ENCODE measurements at regions not wholly inside any gene's neighbourhood (a gene's known extent, or its start where the extent isn't known, plus 50 kb on each side); places are given as distances from the start of the nearest gene placed in this dataset.
"Not testable (repeated sequence)": the region's sequence is repeated elsewhere in the genome, so short reads cannot be mapped to it uniquely, and the experiment has no call there.

DNA sequence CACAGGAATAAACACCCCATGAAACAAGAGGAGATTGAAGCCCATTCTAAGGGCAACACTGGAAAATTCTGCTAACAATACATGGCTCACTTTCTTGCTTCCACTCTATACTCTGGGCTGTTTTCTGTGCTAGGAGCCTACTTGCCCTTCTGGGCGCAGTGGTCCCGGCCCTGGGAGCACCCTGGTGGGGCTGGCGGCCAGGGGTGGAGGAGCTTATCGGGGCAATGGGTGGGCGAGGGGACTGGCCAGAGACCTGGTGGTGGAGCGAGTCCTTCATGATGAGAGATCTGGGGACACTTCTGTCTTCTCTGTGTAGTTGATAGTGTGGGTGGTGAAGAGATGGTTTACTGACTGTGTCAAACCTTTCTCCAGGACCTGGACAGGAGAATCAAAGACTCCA lies 1128.5 kb downstream of the TBL1XR1 start:
- no peaks in the 10 kb centered on the region for H3K9me3 ChIP-seq (ENCODE audit: control insufficient read depth in 2 of 2, low read length in 2 of 2)
- H3K27me3 ChIP-seq (ENCODE audit: control insufficient read depth in 2 of 2, insufficient read depth in 2 of 2, low read length in 2 of 2) = no peaks in the 10 kb centered on the region
- no peak overlapping the region for H3K27ac ChIP-seq (ENCODE audit: low read depth in 2 of 2, low read length in 2 of 2)
- no peak overlapping the region for H3K9ac ChIP-seq (ENCODE audit: low read depth in 1 of 2, low read length in 2 of 2)
- H3K4me1 ChIP-seq (ENCODE audit: control insufficient read depth in 2 of 2, insufficient read depth in 2 of 2, low read length in 2 of 2) = no peaks in the 10 kb centered on the region
- H3K4me3 ChIP-seq (ENCODE audit: low read length in 2 of 2) = no peak overlapping the region
- no peaks in the 10 kb centered on the region for H3K36me3 ChIP-seq (ENCODE audit: control insufficient read depth in 2 of 2, insufficient read depth in 2 of 2, low read length in 2 of 2)

DNA sequence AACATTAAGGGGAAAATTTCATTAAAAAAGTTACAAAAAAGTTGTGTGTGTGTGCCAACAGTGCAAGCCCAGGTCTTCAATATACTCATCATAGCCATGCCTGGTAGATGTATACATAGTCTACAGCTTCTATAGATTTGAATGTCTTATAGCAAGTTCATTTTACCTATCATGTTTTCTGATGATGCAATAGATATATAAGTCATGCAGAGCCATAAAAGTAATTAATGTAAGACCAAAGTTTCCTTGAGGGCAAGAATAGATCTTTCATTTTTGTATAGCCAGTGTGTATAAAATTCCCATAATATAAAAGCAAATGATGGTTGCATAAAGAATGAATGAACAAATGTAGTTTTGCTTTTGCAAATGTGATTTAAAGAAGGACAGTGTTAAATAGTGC lies 1138.4 kb downstream of the TBL1XR1 start:
- no peak overlapping the region for H3K27ac ChIP-seq (ENCODE audit: low read depth in 2 of 2, low read length in 2 of 2)
- no peaks in the 10 kb centered on the region for H3K36me3 ChIP-seq (ENCODE audit: control insufficient read depth in 2 of 2, insufficient read depth in 2 of 2, low read length in 2 of 2)
- no peaks in the 10 kb centered on the region for H3K27me3 ChIP-seq (ENCODE audit: control insufficient read depth in 2 of 2, insufficient read depth in 2 of 2, low read length in 2 of 2)
- no peak overlapping the region for H3K9ac ChIP-seq (ENCODE audit: low read depth in 1 of 2, low read length in 2 of 2)
- H3K4me1 ChIP-seq (ENCODE audit: control insufficient read depth in 2 of 2, insufficient read depth in 2 of 2, low read length in 2 of 2) = no peaks in the 10 kb centered on the region
- H3K9me3 ChIP-seq (ENCODE audit: control insufficient read depth in 2 of 2, low read length in 2 of 2) = no peaks in the 10 kb centered on the region
- H3K4me3 ChIP-seq (ENCODE audit: low read length in 2 of 2) = no peak overlapping the region

- Histone ChIP-seq H3K4me1 (ENCODE audit: control insufficient read depth in 2 of 2, insufficient read depth in 2 of 2, low read length in 2 of 2) (no peaks in the 10 kb centered on the region), H3K9ac (ENCODE audit: low read depth in 1 of 2, low read length in 2 of 2) (no peak overlapping the region), H3K9me3 (ENCODE audit: control insufficient read depth in 2 of 2, low read length in 2 of 2) (no peaks in the 10 kb centered on the region), H3K27me3 (ENCODE audit: control insufficient read depth in 2 of 2, insufficient read depth in 2 of 2, low read length in 2 of 2) (no peaks in the 10 kb centered on the region), H3K36me3 (ENCODE audit: control insufficient read depth in 2 of 2, insufficient read depth in 2 of 2, low read length in 2 of 2) (no peaks in the 10 kb centered on the region), H3K27ac (ENCODE audit: low read depth in 2 of 2, low read length in 2 of 2) (no peak overlapping the region), H3K4me3 (ENCODE audit: low read length in 2 of 2) (no peak overlapping the region)
These were observed 1141.4 kb downstream of the TBL1XR1 start for GRCh38 chr3:176055836-176056235.

GRCh38 chr3:176051766-176052165 lies 1145.5 kb downstream of the TBL1XR1 start:
- H3K4me3 ChIP-seq (ENCODE audit: low read length in 2 of 2) = no peak overlapping the region
- no peak overlapping the region for H3K9ac ChIP-seq (ENCODE audit: low read depth in 1 of 2, low read length in 2 of 2)
- no peak overlapping the region for H3K27ac ChIP-seq (ENCODE audit: low read depth in 2 of 2, low read length in 2 of 2)
- no peaks in the 10 kb centered on the region for H3K9me3 ChIP-seq (ENCODE audit: control insufficient read depth in 2 of 2, low read length in 2 of 2)
- H3K36me3 ChIP-seq (ENCODE audit: control insufficient read depth in 2 of 2, insufficient read depth in 2 of 2, low read length in 2 of 2) = no peaks in the 10 kb centered on the region
- H3K27me3 ChIP-seq (ENCODE audit: control insufficient read depth in 2 of 2, insufficient read depth in 2 of 2, low read length in 2 of 2) = no peaks in the 10 kb centered on the region
- H3K4me1 ChIP-seq (ENCODE audit: control insufficient read depth in 2 of 2, insufficient read depth in 2 of 2, low read length in 2 of 2) = no peaks in the 10 kb centered on the region

DNA sequence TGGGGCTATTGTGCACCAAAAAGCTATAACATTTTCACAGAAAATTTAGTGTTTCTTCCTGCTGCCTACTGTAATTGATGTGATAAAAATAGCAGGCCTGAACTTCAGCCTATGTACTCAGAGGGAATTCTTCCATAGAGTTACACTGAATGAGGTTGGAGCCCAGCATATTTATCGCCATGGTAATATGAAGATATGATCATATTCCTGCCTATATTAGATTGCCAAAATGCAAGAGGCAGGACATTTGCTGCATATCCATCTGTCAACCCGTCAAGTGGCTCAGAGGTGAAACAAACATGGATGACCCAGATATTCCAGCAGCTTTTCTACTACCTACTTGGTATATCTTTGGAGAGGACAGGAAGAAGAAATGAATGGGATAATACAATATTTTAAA lies 1150.6 kb downstream of the TBL1XR1 start:
- no peak overlapping the region for H3K4me3 ChIP-seq (ENCODE audit: low read length in 2 of 2)
- H3K9ac ChIP-seq (ENCODE audit: low read depth in 1 of 2, low read length in 2 of 2) = no peak overlapping the region
- no peaks in the 10 kb centered on the region for H3K4me1 ChIP-seq (ENCODE audit: control insufficient read depth in 2 of 2, insufficient read depth in 2 of 2, low read length in 2 of 2)
- H3K36me3 ChIP-seq (ENCODE audit: control insufficient read depth in 2 of 2, insufficient read depth in 2 of 2, low read length in 2 of 2) = no peaks in the 10 kb centered on the region
- H3K9me3 ChIP-seq (ENCODE audit: control insufficient read depth in 2 of 2, low read length in 2 of 2) = no peaks in the 10 kb centered on the region
- H3K27me3 ChIP-seq (ENCODE audit: control insufficient read depth in 2 of 2, insufficient read depth in 2 of 2, low read length in 2 of 2) = no peaks in the 10 kb centered on the region
- no peak overlapping the region for H3K27ac ChIP-seq (ENCODE audit: low read depth in 2 of 2, low read length in 2 of 2)

DNA sequence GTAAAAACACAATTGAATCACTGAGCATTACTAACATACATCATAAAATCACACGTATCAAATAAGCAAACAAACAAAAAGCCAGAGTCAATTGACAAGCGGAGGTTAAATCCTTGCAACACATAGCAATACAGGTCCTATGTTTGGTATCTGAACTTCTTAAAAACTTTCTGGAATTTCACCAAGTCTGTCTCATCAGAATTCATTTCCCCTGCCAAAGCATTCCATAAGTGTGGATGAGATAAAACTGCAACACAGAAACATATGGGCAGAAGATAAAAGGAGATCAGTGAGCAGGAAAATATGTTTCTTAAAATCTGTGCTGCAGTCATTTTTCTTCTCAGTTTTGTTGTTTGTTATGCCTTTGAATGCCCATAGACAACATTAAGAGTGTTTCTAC lies 1155.5 kb downstream of the TBL1XR1 start:
- Histone ChIP-seq H3K27ac (ENCODE audit: low read depth in 2 of 2, low read length in 2 of 2) (no peak overlapping the region), H3K9me3 (ENCODE audit: control insufficient read depth in 2 of 2, low read length in 2 of 2) (no peaks in the 10 kb centered on the region), H3K9ac (ENCODE audit: low read depth in 1 of 2, low read length in 2 of 2) (no peak overlapping the region), H3K36me3 (ENCODE audit: control insufficient read depth in 2 of 2, insufficient read depth in 2 of 2, low read length in 2 of 2) (no peaks in the 10 kb centered on the region), H3K4me3 (ENCODE audit: low read length in 2 of 2) (no peak overlapping the region), H3K4me1 (ENCODE audit: control insufficient read depth in 2 of 2, insufficient read depth in 2 of 2, low read length in 2 of 2) (no peaks in the 10 kb centered on the region), H3K27me3 (ENCODE audit: control insufficient read depth in 2 of 2, insufficient read depth in 2 of 2, low read length in 2 of 2) (no peaks in the 10 kb centered on the region)

- Histone ChIP-seq H3K27ac (ENCODE audit: low read depth in 2 of 2, low read length in 2 of 2) (no peak overlapping the region), H3K9me3 (ENCODE audit: control insufficient read depth in 2 of 2, low read length in 2 of 2) (no peaks in the 10 kb centered on the region), H3K27me3 (ENCODE audit: control insufficient read depth in 2 of 2, insufficient read depth in 2 of 2, low read length in 2 of 2) (no peaks in the 10 kb centered on the region), H3K36me3 (ENCODE audit: control insufficient read depth in 2 of 2, insufficient read depth in 2 of 2, low read length in 2 of 2) (no peaks in the 10 kb centered on the region), H3K4me3 (ENCODE audit: low read length in 2 of 2) (no peak overlapping the region), H3K9ac (ENCODE audit: low read depth in 1 of 2, low read length in 2 of 2) (no peak overlapping the region), H3K4me1 (ENCODE audit: control insufficient read depth in 2 of 2, insufficient read depth in 2 of 2, low read length in 2 of 2) (no peaks in the 10 kb centered on the region)
These were observed 1156.1 kb downstream of the TBL1XR1 start for GRCh38 chr3:176041185-176041584.

- Histone ChIP-seq H3K9me3 (ENCODE audit: control insufficient read depth in 2 of 2, low read length in 2 of 2) (no peaks in the 10 kb centered on the region), H3K27ac (ENCODE audit: low read depth in 2 of 2, low read length in 2 of 2) (no peak overlapping the region), H3K4me1 (ENCODE audit: control insufficient read depth in 2 of 2, insufficient read depth in 2 of 2, low read length in 2 of 2) (no peaks in the 10 kb centered on the region)
These were observed 1159.6 kb downstream of the TBL1XR1 start for GRCh38 chr3:176037636-176038035.

GRCh38 chr3:176032043-176032442 lies 1165.2 kb downstream of the TBL1XR1 start:
- Histone ChIP-seq H3K4me3 (ENCODE audit: low read length in 2 of 2) (no peak overlapping the region), H3K9me3 (ENCODE audit: control insufficient read depth in 2 of 2, low read length in 2 of 2) (no peaks in the 10 kb centered on the region), H3K9ac (ENCODE audit: low read depth in 1 of 2, low read length in 2 of 2) (no peak overlapping the region), H3K27ac (ENCODE audit: low read depth in 2 of 2, low read length in 2 of 2) (no peak overlapping the region), H3K27me3 (ENCODE audit: control insufficient read depth in 2 of 2, insufficient read depth in 2 of 2, low read length in 2 of 2) (no peaks in the 10 kb centered on the region), H3K36me3 (ENCODE audit: control insufficient read depth in 2 of 2, insufficient read depth in 2 of 2, low read length in 2 of 2) (no peaks in the 10 kb centered on the region), H3K4me1 (ENCODE audit: control insufficient read depth in 2 of 2, insufficient read depth in 2 of 2, low read length in 2 of 2) (no peaks in the 10 kb centered on the region)

More at GRCh38 chr3:176037636-176038035, 1159.6 kb downstream of the TBL1XR1 start:
- H3K4me3 ChIP-seq (ENCODE audit: low read length in 2 of 2) = no peak overlapping the region
- no peaks in the 10 kb centered on the region for H3K36me3 ChIP-seq (ENCODE audit: control insufficient read depth in 2 of 2, insufficient read depth in 2 of 2, low read length in 2 of 2)
- no peaks in the 10 kb centered on the region for H3K27me3 ChIP-seq (ENCODE audit: control insufficient read depth in 2 of 2, insufficient read depth in 2 of 2, low read length in 2 of 2)
- no peak overlapping the region for H3K9ac ChIP-seq (ENCODE audit: low read depth in 1 of 2, low read length in 2 of 2)

DNA sequence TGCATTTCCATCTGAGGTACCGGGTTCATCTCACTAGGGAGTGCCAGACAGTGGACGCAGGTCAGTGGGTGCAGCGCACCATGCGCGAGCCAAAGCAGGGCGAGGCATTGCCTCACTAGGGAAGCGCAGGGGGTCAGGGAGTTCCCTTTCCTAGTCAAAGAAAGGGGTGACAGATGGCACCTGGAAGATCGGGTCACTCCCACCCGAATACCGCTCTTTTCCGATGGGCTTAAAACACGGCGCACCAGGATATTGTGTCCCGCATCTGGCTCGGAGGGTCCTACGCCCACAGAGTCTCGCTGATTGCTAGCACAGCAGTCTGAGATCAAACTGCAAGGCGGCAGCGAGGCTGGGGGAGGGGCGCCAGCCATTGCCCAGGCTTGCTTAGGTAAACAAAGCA lies 1157.1 kb downstream of the NAALADL2 start:
- H3K4me3 ChIP-seq (ENCODE audit: low read length in 2 of 2); H3K36me3 ChIP-seq (ENCODE audit: control insufficient read depth in 2 of 2, insufficient read depth in 2 of 2, low read length in 2 of 2); H3K9me3 ChIP-seq (ENCODE audit: control insufficient read depth in 2 of 2, low read length in 2 of 2); H3K9ac ChIP-seq (ENCODE audit: low read depth in 1 of 2, low read length in 2 of 2); H3K4me1 ChIP-seq (ENCODE audit: control insufficient read depth in 2 of 2, insufficient read depth in 2 of 2, low read length in 2 of 2); H3K27ac ChIP-seq (ENCODE audit: low read depth in 2 of 2, low read length in 2 of 2); H3K27me3 ChIP-seq (ENCODE audit: control insufficient read depth in 2 of 2, insufficient read depth in 2 of 2, low read length in 2 of 2): not testable (repeated sequence)

DNA sequence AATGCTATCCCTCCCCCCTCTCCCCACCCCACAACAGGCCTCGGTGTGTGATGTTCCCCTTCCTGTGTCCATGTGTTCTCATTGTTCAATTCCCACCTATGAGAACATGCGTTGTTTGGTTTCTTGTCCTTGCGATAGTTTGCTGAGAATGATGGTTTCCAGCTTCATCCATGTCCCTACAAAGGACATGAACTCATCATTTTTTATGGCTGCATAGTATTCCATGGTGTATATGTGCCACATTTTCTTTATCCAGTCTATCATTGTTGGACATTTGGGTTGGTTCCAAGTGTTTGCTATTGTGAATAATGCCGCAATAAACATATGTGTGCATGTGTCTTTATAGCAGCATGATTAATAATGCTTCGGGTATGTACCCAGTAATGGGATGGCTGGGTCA lies 1156.1 kb downstream of the NAALADL2 start:
- not testable (repeated sequence) for H3K9ac ChIP-seq (ENCODE audit: low read depth in 1 of 2, low read length in 2 of 2); H3K27me3 ChIP-seq (ENCODE audit: control insufficient read depth in 2 of 2, insufficient read depth in 2 of 2, low read length in 2 of 2); H3K27ac ChIP-seq (ENCODE audit: low read depth in 2 of 2, low read length in 2 of 2); H3K36me3 ChIP-seq (ENCODE audit: control insufficient read depth in 2 of 2, insufficient read depth in 2 of 2, low read length in 2 of 2); H3K4me1 ChIP-seq (ENCODE audit: control insufficient read depth in 2 of 2, insufficient read depth in 2 of 2, low read length in 2 of 2); H3K4me3 ChIP-seq (ENCODE audit: low read length in 2 of 2); H3K9me3 ChIP-seq (ENCODE audit: control insufficient read depth in 2 of 2, low read length in 2 of 2)

Measured in mucosa of rectum (tissue), 2 donors.